Coronary artery (tissue), 2 donors: ENCODE measurements at regions not wholly inside any gene's neighbourhood (a gene's known extent, or its start where the extent isn't known, plus 50 kb on each side); places are given as distances from the start of the nearest gene placed in this dataset.
"Not testable (repeated sequence)": the region's sequence is repeated elsewhere in the genome, so short reads cannot be mapped to it uniquely, and the experiment has no call there.

Experiments
- DNase-seq: peaks from one replicate; pipeline ENCODE4 v3.0.0-alpha.2; 2017; ENCODE audit warnings: low spot score
- H3K27ac ChIP-seq, 2 donors: fragments of 200-600 bp; sonication (generic); one replicate each; pipeline ENCODE4 v1.5.1; 2016 to 2019
- H3K4me3 ChIP-seq: fragments of 200-600 bp; sonication (generic); 2 replicates; pipeline ENCODE4 v1.5.1; 2016; ENCODE audit warnings: mild to moderate bottlenecking, moderate library complexity
- TF ChIP-seq, protein P1 (sequence below): fragments of 200-600 bp; sonication (generic); IDR thresholded peaks from one replicate; pipeline ENCODE4 v1.5.1; 2019; ENCODE audit warnings: antibody characterized with exemption

DNA sequence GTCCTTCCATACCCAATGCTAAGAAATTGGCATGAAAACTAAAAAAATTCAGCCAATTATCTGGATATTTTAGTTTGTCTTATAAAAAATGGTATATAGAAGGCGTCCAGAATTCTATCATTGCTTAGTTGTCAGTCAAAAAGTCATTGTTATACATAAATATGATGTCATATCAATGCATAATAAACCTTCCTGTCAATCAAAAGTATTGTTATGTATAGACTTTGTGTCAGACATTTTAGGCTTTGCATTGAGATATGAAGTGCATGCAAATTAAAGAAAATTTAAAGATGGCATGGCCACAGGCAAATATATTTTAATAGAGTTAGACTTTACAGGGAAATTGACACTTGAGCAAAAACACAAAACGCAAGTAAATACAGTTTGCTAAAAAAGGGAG lies 173.4 kb upstream of the FANCL start:
- no peak overlapping the region for H3K27ac ChIP-seq
- TF ChIP-seq, protein P1, sequence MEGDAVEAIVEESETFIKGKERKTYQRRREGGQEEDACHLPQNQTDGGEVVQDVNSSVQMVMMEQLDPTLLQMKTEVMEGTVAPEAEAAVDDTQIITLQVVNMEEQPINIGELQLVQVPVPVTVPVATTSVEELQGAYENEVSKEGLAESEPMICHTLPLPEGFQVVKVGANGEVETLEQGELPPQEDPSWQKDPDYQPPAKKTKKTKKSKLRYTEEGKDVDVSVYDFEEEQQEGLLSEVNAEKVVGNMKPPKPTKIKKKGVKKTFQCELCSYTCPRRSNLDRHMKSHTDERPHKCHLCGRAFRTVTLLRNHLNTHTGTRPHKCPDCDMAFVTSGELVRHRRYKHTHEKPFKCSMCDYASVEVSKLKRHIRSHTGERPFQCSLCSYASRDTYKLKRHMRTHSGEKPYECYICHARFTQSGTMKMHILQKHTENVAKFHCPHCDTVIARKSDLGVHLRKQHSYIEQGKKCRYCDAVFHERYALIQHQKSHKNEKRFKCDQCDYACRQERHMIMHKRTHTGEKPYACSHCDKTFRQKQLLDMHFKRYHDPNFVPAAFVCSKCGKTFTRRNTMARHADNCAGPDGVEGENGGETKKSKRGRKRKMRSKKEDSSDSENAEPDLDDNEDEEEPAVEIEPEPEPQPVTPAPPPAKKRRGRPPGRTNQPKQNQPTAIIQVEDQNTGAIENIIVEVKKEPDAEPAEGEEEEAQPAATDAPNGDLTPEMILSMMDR, result no peak
- no peak overlapping the region for H3K4me3 ChIP-seq
- DNase-seq, result no peak

DNA sequence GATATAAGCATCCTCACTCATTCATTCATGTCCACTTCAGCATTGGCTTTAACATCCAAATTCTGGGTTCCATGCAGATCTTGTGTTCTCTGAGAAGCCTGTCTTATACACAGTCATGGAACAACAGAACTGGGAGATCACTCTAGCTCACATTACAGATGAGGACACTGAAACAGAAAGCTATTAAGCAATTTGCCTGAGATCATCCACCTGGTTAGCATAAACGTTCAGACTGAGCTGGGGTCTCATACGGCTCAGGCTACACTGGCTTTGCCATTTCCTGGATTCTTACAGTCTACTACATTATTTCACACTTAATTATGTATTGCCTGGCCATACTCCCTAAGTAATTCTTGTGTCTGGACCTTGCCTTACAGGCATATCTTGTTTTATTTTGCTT lies 169.4 kb upstream of the FANCL start:
- DNase-seq, result no peak
- Histone ChIP-seq H3K27ac (no peak overlapping the region), H3K4me3 (no peak overlapping the region)
- TF ChIP-seq, protein P1, result no peak

DNA sequence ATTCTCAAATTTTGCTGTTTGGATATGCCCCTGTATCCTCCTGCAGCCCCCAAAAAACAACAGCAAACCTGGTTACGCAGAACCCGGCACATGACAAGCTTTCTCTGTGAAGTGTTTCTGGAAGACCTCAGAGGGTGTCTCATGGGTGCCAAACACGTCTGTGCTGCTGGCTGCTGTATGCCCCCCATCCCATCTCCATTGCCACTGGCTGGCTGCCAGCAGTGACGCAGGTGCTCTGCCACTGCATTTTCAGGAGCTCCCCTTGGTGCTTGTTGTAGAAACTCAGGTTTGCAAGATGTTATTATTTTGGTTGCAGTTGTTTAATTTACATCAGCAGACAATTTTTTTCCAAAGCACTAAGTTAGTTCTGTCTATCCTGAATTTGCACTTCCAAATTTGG lies 166.4 kb upstream of the FANCL start:
- Histone ChIP-seq H3K4me3 (no peak overlapping the region), H3K27ac (no peak overlapping the region)
- TF ChIP-seq, protein P1, result no peak
- DNase-seq, result no peak

DNA sequence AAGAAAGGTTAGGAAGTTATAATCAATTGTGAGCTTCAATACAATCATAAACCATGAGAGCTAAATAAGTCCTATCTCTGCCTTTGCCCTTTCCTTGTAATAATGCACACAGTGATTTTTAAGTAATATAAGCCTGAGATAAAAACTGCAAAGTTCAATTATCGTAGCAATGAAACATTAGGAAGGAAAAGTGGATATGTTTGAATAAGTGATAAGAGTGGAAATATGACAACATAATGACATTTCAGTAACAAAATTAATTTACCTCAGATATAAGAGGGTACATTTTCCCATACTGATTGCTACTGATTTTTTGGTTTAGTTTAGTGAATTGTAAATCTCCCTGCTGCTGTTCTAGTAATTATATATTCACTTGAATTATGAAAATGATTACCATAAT lies 164.2 kb upstream of the FANCL start:
- DNase-seq, result no peak
- H3K4me3 ChIP-seq, result no peak overlapping the region
- TF ChIP-seq, protein P1, result no peak
- H3K27ac ChIP-seq, result no peak overlapping the region

DNA sequence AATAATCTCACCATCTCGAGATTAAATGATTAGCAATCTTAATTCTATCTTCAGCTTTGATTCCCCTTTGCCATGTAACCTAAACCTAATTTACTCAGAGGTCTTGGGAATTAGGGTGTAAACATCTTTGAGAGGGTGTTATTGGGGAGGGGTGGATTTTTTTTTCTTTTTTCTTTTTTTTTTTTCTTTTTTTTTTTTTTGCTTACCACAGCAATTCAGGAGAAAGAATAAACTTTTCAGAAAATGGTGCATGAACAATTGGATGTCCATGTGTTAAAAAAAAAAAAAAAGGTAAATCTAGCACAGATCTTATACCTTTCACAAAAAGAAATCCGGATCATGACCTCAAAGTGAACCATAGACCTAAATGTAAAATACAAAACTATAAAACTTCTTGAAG lies 160.8 kb upstream of the FANCL start:
- no peak for DNase-seq
- no peak overlapping the region for H3K4me3 ChIP-seq
- TF ChIP-seq, protein P1, result no peak
- no peak overlapping the region for H3K27ac ChIP-seq

DNA sequence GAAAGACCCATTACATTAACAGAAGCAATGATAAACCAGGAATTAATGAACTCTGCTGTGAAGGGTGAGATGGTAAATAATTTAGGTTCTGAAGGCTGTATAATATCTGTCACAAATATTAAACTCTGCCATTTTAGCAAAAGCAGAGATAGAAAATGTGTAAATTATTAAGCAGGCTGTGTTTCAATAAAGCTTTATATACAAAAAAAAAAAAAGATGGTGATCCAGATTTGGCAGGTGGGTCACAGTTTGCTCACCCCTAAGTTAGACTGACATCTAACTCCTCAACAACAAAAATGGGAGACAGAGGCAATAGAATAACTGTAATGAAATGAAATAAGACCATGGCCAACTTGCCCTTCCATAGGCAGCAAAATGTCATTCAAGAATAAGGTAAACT lies 157.3 kb upstream of the FANCL start:
- H3K4me3 ChIP-seq, result no peak overlapping the region
- TF ChIP-seq, protein P1, result no peak
- H3K27ac ChIP-seq, result no peak overlapping the region
- DNase-seq, result no peak

DNA sequence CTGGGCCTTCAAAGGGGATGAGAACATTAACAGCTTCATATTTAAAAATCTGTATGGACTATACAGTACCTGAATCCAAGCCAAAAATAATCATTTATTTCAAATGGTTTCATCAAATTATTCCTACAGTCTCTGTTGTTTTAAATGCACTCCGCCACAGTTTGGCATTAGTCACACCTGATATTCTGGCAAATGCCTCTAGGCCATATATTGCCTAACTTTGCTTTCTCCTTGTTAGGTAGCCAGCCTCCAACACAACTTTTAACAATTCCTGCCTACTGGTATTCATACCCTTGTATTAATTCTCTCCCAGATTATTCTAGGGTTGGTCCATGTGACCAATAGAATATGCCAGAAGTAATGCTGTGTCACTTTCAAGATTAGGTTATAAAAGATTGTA lies 146.6 kb upstream of the FANCL start:
- no peak for DNase-seq
- Histone ChIP-seq H3K27ac (no peak overlapping the region), H3K4me3 (no peak overlapping the region)
- TF ChIP-seq, protein P1, result no peak

DNA sequence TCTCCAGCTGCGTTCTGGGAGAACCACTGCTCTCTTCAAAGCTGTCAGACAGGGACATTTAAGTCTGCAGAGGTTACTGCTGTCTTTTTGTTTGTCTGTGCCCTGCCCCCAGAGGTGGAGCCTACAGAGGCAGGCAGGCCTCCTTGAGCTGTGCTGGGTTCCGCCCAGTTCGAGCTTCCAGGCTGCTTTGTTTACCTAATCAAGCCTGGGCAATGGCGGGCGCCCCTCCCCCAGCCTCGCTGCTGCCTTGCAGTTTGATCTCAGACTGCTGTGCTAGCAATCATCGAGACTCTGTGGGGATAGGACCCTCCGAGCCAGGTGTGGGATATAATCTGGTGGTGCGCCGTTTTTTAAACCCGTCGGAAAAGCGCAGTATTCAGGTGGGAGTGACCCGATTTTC lies 145.8 kb upstream of the FANCL start:
- H3K4me3 ChIP-seq, DNase-seq, H3K27ac ChIP-seq: not testable (repeated sequence)
